Activated naive CD4-positive, alpha-beta T cell treated with anti-CD3 and anti-CD28 coated beads for 36 hours (primary cell): ENCODE measurements at regions not wholly inside any gene's neighbourhood (a gene's known extent, or its start where the extent isn't known, plus 50 kb on each side); places are given as distances from the start of the nearest gene placed in this dataset.
"Not testable (repeated sequence)": the region's sequence is repeated elsewhere in the genome, so short reads cannot be mapped to it uniquely, and the experiment has no call there.

ENCODE experiments used
- CTCF ChIA-PET: fragments of 350-600 bp; sonication (Branson Sonifier 250); formaldehyde crosslinking; loops from one replicate; lab custom pipeline; 2021; ENCODE audit warnings: antibody characterized with exemption; lab: Charles Lee
- DNase-seq: peaks from one replicate; pipeline ENCODE4 v3.0.0-alpha.2; 2020
- H3K27ac Mint-ChIP-seq: one replicate; pipeline ENCODE4 v1.8.0; 2021; ENCODE audit warnings: mild to moderate bottlenecking, mixed read lengths
- H3K27me3 Mint-ChIP-seq: one replicate; pipeline ENCODE4 v1.8.0; 2021; ENCODE audit warnings: low read depth, mixed read lengths
- H3K36me3 Mint-ChIP-seq: one replicate; pipeline ENCODE4 v1.8.0; 2021; ENCODE audit warnings: low read depth, mixed read lengths
- H3K4me1 Mint-ChIP-seq: one replicate; pipeline ENCODE4 v1.8.0; 2021; ENCODE audit warnings: low read depth, mixed read lengths
- H3K4me3 Mint-ChIP-seq: one replicate; pipeline ENCODE4 v1.8.0; 2021; ENCODE audit warnings: mild to moderate bottlenecking, moderate library complexity, mixed read lengths
- H3K9me3 Mint-ChIP-seq: one replicate; pipeline ENCODE4 v1.8.0; 2021; ENCODE audit warnings: mixed read lengths
- intact Hi-C: fragments of 100-400 bp; cut with micrococcal nuclease; formaldehyde crosslinking; loops from one replicate; pipeline ENCODE4 v1.15.1; 2023

- Mint-ChIP-seq H3K27ac (no peak overlapping the region), H3K9me3 (no peaks in the 10 kb centered on the region), H3K27me3 (peaks cover 26% of the 10 kb centered on the region), H3K4me3 (no peak overlapping the region), H3K4me1 (no peaks in the 10 kb centered on the region), H3K36me3 (no peaks in the 10 kb centered on the region)
- peak; percentile 2 for DNase-seq
- intact Hi-C loops, result no loop called here
- CTCF ChIA-PET, result interaction anchor here (0.5 kb wide), 1 partner anchor 104 kb away, joined by 4 read pairs; no protein-coding TSS in a partner anchor
These were observed 364.3 kb downstream of the TMEM121 start for GRCh38 chr14:105890474-105891220.

GRCh38 chr14:105891221-105891602 is 364.8 kb downstream of the TMEM121 start:
- CTCF ChIA-PET, result no interaction called here
- Mint-ChIP-seq H3K27ac (no peak overlapping the region), H3K36me3 (no peaks in the 10 kb centered on the region), H3K27me3 (peaks cover 26% of the 10 kb centered on the region), H3K4me3 (no peak overlapping the region), H3K4me1 (no peaks in the 10 kb centered on the region), H3K9me3 (no peaks in the 10 kb centered on the region)
- intact Hi-C loops, result no loop called here
- no peak for DNase-seq

GRCh38 chr14:105891631-105892452 is 365.5 kb downstream of the TMEM121 start:
- H3K36me3 Mint-ChIP-seq, result no peaks in the 10 kb centered on the region

DNA sequence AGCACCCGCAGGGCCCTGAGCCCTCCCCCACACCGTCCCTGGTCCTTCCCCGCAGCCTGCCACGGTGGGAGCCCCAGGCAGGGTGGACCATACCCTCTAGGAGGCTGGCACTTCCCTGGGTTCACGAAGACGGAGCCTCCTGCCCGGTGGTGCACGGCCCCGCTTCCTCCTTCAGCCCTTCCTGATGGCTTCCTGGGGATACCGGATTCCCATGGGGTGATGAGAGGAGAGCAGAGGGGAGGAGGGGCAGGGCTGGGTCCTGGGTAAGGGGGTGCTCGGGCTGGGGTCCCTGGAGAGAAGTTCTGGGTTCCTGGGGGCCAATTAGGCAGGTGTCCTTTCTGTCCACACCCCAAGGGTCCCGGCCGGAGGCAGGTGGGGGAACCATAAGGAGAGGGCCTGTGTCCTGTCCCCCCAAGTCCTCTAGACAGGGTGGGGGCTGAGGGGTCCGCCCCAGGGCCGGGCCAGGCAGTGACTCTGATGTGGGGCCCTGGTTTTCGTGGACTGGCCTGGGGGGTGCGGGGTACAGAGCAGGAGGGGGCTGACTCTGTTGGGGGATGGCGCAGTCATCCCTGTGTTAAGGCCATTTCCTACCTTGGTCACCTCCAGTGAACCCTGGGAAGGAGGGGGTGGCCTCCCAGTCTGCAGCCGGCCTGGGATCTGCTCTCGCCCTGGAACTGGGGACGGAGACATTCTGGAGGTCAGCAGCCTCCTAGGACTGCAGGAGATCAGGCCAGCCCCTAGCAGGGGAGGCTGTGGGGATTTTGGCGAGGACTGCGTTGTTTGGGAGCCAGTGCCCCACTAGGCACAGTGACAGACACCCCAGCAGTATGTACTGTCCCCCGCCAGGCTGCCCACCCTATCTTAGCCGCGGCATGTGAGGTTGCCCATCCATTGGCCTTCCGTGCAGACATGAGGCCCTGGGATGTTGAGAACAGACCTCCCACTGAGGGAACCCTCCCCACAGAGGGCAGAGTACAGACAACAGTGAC is 366.4 kb downstream of the TMEM121 start:
- peaks cover 29% of the 10 kb centered on the region for H3K27me3 Mint-ChIP-seq
- H3K36me3 Mint-ChIP-seq, intact Hi-C loops, H3K4me1 Mint-ChIP-seq, CTCF ChIA-PET, H3K9me3 Mint-ChIP-seq, H3K27ac Mint-ChIP-seq, H3K4me3 Mint-ChIP-seq: not testable (repeated sequence)
- peak; percentile 1 for DNase-seq

More at GRCh38 chr14:105891631-105892452, 365.5 kb downstream of the TMEM121 start:
- H3K4me3 Mint-ChIP-seq, result no peak overlapping the region
- no peaks in the 10 kb centered on the region for H3K4me1 Mint-ChIP-seq
- peak; percentile 1 for DNase-seq
- CTCF ChIA-PET, result no interaction called here
- peaks cover 31% of the 10 kb centered on the region for H3K27me3 Mint-ChIP-seq
- intact Hi-C loops, result no loop called here
- no peaks in the 10 kb centered on the region for H3K9me3 Mint-ChIP-seq
- H3K27ac Mint-ChIP-seq, result no peak overlapping the region

- peak; percentile 2 for DNase-seq
- H3K27ac Mint-ChIP-seq, CTCF ChIA-PET: not testable (repeated sequence)
These were observed 367.3 kb downstream of the TMEM121 start for GRCh38 chr14:105893686-105894085.

DNA sequence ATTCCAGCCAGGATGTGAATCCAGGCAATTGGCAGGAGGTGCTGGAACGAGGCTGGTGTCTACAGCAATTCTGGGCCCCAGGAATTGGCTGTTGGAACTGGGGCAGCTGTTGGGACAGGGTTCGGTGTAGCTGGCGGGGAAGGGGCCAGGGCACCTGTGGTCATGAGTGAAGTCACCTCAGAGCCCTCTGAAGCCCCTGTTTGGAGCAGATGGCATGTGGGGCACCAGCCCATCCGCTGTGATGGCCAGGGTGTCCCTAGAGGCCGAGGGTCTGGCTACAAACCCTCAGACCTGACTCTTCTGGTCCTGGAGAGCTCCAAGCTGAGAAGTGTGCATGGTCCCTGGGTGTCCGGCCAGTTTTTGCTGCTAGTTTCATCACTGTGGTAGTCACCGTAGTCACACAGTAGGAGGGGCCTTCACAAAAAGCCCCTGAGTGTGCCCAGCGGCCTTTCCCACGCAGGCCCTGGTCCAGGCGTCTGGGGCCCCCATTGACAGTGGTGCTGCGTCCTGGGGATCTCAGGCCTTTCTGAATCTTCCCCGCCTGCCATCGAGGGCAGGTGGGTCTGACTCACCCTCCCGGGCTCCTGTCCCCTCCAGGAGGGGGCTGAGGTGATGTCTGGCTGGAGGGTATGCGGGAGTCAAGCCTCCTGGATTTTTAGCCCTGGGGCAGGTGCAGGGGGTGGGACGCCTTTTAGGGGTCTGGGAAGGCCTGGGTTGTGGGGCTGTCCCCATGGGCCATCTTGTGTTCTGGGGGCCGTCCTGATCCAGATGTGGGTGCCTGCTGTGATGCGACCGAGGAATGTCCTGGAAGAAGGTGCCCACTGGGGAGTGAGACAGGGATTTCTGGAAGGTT is 368.0 kb downstream of the TMEM121 start:
- H3K4me3 Mint-ChIP-seq, result no peak overlapping the region
- H3K27ac Mint-ChIP-seq, result no peak overlapping the region
- no peaks in the 10 kb centered on the region for H3K9me3 Mint-ChIP-seq
- no peaks in the 10 kb centered on the region for H3K4me1 Mint-ChIP-seq
- intact Hi-C loops, result no loop called here
- no peak for DNase-seq
- H3K36me3 Mint-ChIP-seq, result no peaks in the 10 kb centered on the region
- CTCF ChIA-PET, result no interaction called here
- peaks cover 36% of the 10 kb centered on the region for H3K27me3 Mint-ChIP-seq

More at GRCh38 chr14:105893686-105894085, 367.3 kb downstream of the TMEM121 start:
- intact Hi-C loops, H3K9me3 Mint-ChIP-seq, H3K4me3 Mint-ChIP-seq, H3K4me1 Mint-ChIP-seq, H3K36me3 Mint-ChIP-seq: not testable (repeated sequence)
- peaks cover 35% of the 10 kb centered on the region for H3K27me3 Mint-ChIP-seq

- Mint-ChIP-seq H3K36me3 (no peaks in the 10 kb centered on the region), H3K4me3 (no peak overlapping the region), H3K4me1 (no peaks in the 10 kb centered on the region), H3K27me3 (peaks cover 29% of the 10 kb centered on the region), H3K9me3 (no peaks in the 10 kb centered on the region), H3K27ac (no peak overlapping the region)
- no peak for DNase-seq
- intact Hi-C loops, result no loop called here
- CTCF ChIA-PET, result no interaction called here
These were observed 368.8 kb downstream of the TMEM121 start for GRCh38 chr14:105894978-105895881.

DNA sequence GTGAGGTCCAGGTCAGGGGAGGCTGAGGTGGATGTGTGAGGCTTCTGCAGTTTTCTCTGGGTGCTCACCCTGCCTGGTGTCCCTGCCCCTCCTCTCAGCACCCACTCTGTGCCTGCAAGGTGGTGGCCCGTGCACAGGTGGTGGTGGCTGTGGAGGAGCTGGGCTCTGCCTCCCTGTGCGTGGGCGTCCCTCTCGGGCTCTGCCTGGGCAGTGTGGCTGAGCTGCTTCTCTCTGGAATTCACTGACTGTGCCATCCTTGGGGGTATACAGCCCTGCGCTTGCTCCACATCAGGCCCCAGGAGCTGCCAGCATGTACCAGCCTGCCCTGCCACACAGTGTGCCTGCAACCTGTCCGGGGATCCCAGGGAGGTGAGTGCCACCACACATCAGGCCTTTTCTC is 369.8 kb downstream of the TMEM121 start:
- H3K27me3 Mint-ChIP-seq, result peaks cover 26% of the 10 kb centered on the region
- intact Hi-C loops, DNase-seq, H3K9me3 Mint-ChIP-seq, H3K36me3 Mint-ChIP-seq, H3K4me3 Mint-ChIP-seq, H3K4me1 Mint-ChIP-seq, H3K27ac Mint-ChIP-seq: not testable (repeated sequence)
- CTCF ChIA-PET, result interaction anchor here (0.7 kb wide), 1 partner anchor 554 kb away, joined by 3 read pairs; no protein-coding TSS in a partner anchor

GRCh38 chr14:105896961-105897724 is 370.8 kb downstream of the TMEM121 start:
- CTCF ChIA-PET, result interaction anchor here (0.7 kb wide), 1 partner anchor 555 kb away, joined by 3 read pairs; no protein-coding TSS in a partner anchor
- H3K4me1 Mint-ChIP-seq, H3K9me3 Mint-ChIP-seq, H3K27ac Mint-ChIP-seq, intact Hi-C loops, H3K4me3 Mint-ChIP-seq, H3K36me3 Mint-ChIP-seq: not testable (repeated sequence)
- DNase-seq, result peak; percentile 31
- peaks cover 23% of the 10 kb centered on the region for H3K27me3 Mint-ChIP-seq

GRCh38 chr14:105897725-105898113 is 371.3 kb downstream of the TMEM121 start:
- intact Hi-C loops, result no loop called here
- H3K36me3 Mint-ChIP-seq, result no peaks in the 10 kb centered on the region
- H3K4me3 Mint-ChIP-seq, result no peak overlapping the region
- no peak for DNase-seq
- H3K9me3 Mint-ChIP-seq, result no peaks in the 10 kb centered on the region
- H3K4me1 Mint-ChIP-seq, result no peaks in the 10 kb centered on the region
- CTCF ChIA-PET, result no interaction called here
- H3K27ac Mint-ChIP-seq, result no peak overlapping the region
- H3K27me3 Mint-ChIP-seq, result peaks cover 24% of the 10 kb centered on the region
